HCT116 (cell line): ENCODE measurements at regions not wholly inside any gene's neighbourhood (a gene's known extent, or its start where the extent isn't known, plus 50 kb on each side); places are given as distances from the start of the nearest gene placed in this dataset.

Experiments
- ATAC-seq: fragments of 200-7000 bp; cut with Tn5 transposase; 2 replicates; pipeline ENCODE4 v1.9.1; 2020; ENCODE audit warnings: mild to moderate bottlenecking, moderate library complexity
- BruUV-seq: library from RNA; stranded (reverse); fragments of 400-500 nt; replicated peaks from 2 replicates; lab custom pipeline; 2021; lab: Mats Ljungman, UMichigan
- CTCF ChIA-PET: fragments of 300-600 bp; sonication (Branson Sonifier 250); formaldehyde crosslinking; loops from one replicate; lab custom pipeline; 2021; ENCODE audit warnings: antibody characterized with exemption; lab: Charles Lee
- POLR2A ChIA-PET: fragments of 300-600, 350-600 bp; sonication (Branson Sonifier 250); formaldehyde crosslinking; loops from one replicate; lab custom pipeline; 2021; ENCODE audit warnings: antibody characterized with exemption; lab: Charles Lee
- RAD21 ChIA-PET, 2 experiments: fragments of 300-600 bp; sonication (Branson Sonifier 250); formaldehyde crosslinking; loops; one replicate each; lab custom pipeline; 2023; ENCODE audit warnings: low total read pairs in 2 of 2; ENCODE audit not compliant: uncharacterized antibody in 2 of 2, unreplicated experiment in 2 of 2, low non-redundant PET in 1 of 2; lab: Charles Lee
- DNase-seq: peaks from one replicate; pipeline ENCODE4 v3.0.0-alpha.2; 2010; ENCODE audit warnings: low read depth, low spot score
- H2AFZ ChIP-seq: fragments of 200-600 bp; shearing (Covaris generic), sonication (generic); 2 replicates; pipeline ENCODE4 v1.6.1; 2017; ENCODE audit warnings: low read depth, mixed run types, mixed read lengths, antibody characterized with exemption, low read length; ENCODE audit not compliant: poor library complexity, severe bottlenecking
- H3K27ac ChIP-seq: 2 replicates; pipeline ENCODE4 v1.5.1; 2012; ENCODE audit warnings: low read depth, low read length
- H3K27me3 ChIP-seq: fragments of 200-600 bp; sonication (generic); 2 replicates; pipeline ENCODE4 v1.6.1; 2016; ENCODE audit warnings: mixed run types, low read length, mixed read lengths; ENCODE audit not compliant: insufficient read depth
- H3K36me3 ChIP-seq, 2 experiments: fragments of 200-500 bp in 1 of 2; fragments of 200-600 bp in 1 of 2; sonication (Bioruptor generic) in 1 of 2; sonication (generic) in 1 of 2; 2 replicates each; pipeline versions ENCODE4 v1.5.1 to v1.6.1; 2014 to 2016; ENCODE audit warnings: low read length in 2 of 2, inconsistent platforms in 1 of 2, mixed read lengths in 1 of 2, mixed run types in 1 of 2; ENCODE audit not compliant: insufficient read depth in 2 of 2, control insufficient read depth in 1 of 2
- H3K4me1 ChIP-seq, 2 experiments: fragments of 200-600 bp in 1 of 2; sonication (generic) in 1 of 2; 2 replicates each; pipeline versions ENCODE4 v1.5.1 to v1.6.1; 2012 to 2017; ENCODE audit warnings: low read length in 2 of 2, inconsistent platforms in 1 of 2, mild to moderate bottlenecking in 1 of 2, mixed read lengths in 1 of 2, mixed run types in 1 of 2, moderate library complexity in 1 of 2; ENCODE audit not compliant: insufficient read depth in 2 of 2, control insufficient read depth in 1 of 2
- H3K4me2 ChIP-seq: fragments of 200-600 bp; sonication (generic); 2 replicates; pipeline ENCODE4 v1.6.1; 2017; ENCODE audit warnings: mixed run types, low read length, mixed read lengths
- H3K4me3 ChIP-seq, 2 experiments: fragments of 200-600 bp in 1 of 2; sonication (generic) in 1 of 2; replicated peaks in 1 of 2; 2 replicates each; pipeline ENCODE4 v1.5.1; 2011 to 2016; ENCODE audit warnings: low read length in 2 of 2, control low read depth in 1 of 2, low read depth in 1 of 2, mild to moderate bottlenecking in 1 of 2, mixed read lengths in 1 of 2, mixed run types in 1 of 2
- H3K79me2 ChIP-seq: fragments of 200-600 bp; sonication (generic); 2 replicates; pipeline ENCODE4 v1.6.1; 2017; ENCODE audit warnings: mild to moderate bottlenecking, mixed run types, low read length, moderate library complexity, mixed read lengths; ENCODE audit not compliant: insufficient read depth
- H3K9ac ChIP-seq: fragments of 200-600 bp; sonication (generic); 2 replicates; pipeline ENCODE4 v1.6.1; 2016; ENCODE audit warnings: low read length, mixed read lengths
- H3K9me2 ChIP-seq: fragments of 200-600 bp; sonication (generic), shearing (Covaris generic); 2 replicates; pipeline ENCODE4 v1.6.1; 2017; ENCODE audit warnings: mixed run types, mild to moderate bottlenecking, moderate library complexity; ENCODE audit not compliant: insufficient read depth
- H3K9me3 ChIP-seq, 2 experiments: fragments of 200-500 bp in 1 of 2; fragments of 200-600 bp in 1 of 2; sonication (Bioruptor generic) in 1 of 2; sonication (generic) in 1 of 2; 2 replicates each; pipeline ENCODE4 v1.6.1; 2014 to 2017; ENCODE audit warnings: low read length in 2 of 2, mixed read lengths in 2 of 2, inconsistent platforms in 1 of 2, low read depth in 1 of 2, mild to moderate bottlenecking in 1 of 2, mixed run types in 1 of 2, moderate library complexity in 1 of 2; ENCODE audit not compliant: control insufficient read depth in 1 of 2, insufficient read depth in 1 of 2
- H4K20me1 ChIP-seq: fragments of 200-600 bp; sonication (generic), shearing (Covaris generic); 2 replicates; pipeline ENCODE4 v1.6.1; 2017; ENCODE audit warnings: mixed run types, mild to moderate bottlenecking, moderate library complexity; ENCODE audit not compliant: insufficient read depth
- CBX3 ChIP-seq: IDR thresholded peaks from 2 replicates; pipeline ENCODE4 v1.6.1; 2012; ENCODE audit warnings: low read depth
- CEBPB ChIP-seq: IDR thresholded peaks from 2 replicates; pipeline ENCODE4 v1.6.1; 2012; ENCODE audit warnings: low read depth
- ELF1 ChIP-seq: IDR thresholded peaks from 2 replicates; pipeline ENCODE4 v1.6.1; 2012; ENCODE audit warnings: low read depth, borderline replicate concordance
- EZH2 ChIP-seq: fragments of 200-600 bp; sonication (generic); IDR thresholded peaks from 2 replicates; pipeline ENCODE4 v1.6.1; 2017; ENCODE audit warnings: antibody characterized with exemption, mixed run types
- EZH2phosphoT487 ChIP-seq: fragments of 200-600 bp; IDR thresholded peaks from 2 replicates; pipeline ENCODE4 v1.6.1; 2018; ENCODE audit warnings: antibody characterized with exemption, borderline replicate concordance
- POLR2AphosphoS5 ChIP-seq: IDR thresholded peaks from 2 replicates; pipeline ENCODE4 v1.6.1; 2011; ENCODE audit warnings: mild to moderate bottlenecking, low read depth, low read length, moderate library complexity
- RAD21 ChIP-seq: IDR thresholded peaks from 2 replicates; pipeline ENCODE4 v1.6.1; 2012; ENCODE audit warnings: low read depth, mild to moderate bottlenecking
- SIN3A ChIP-seq: IDR thresholded peaks from 2 replicates; pipeline ENCODE4 v1.6.1; 2012; ENCODE audit warnings: low read depth
- SP1 ChIP-seq: IDR thresholded peaks from 2 replicates; pipeline ENCODE4 v1.6.1; 2012; ENCODE audit warnings: low read depth
- SRF ChIP-seq: IDR thresholded peaks from 2 replicates; pipeline ENCODE4 v1.6.1; 2012; ENCODE audit warnings: low read depth
- TCF7L2 ChIP-seq: IDR thresholded peaks from 2 replicates; pipeline ENCODE4 v1.7.0; 2011; ENCODE audit warnings: borderline replicate concordance, inconsistent platforms; ENCODE audit not compliant: insufficient read depth, insufficient read length; ENCODE audit errors: extremely low read depth
- YY1 ChIP-seq: IDR thresholded peaks from 2 replicates; pipeline ENCODE4 v1.6.1; 2011; ENCODE audit warnings: low read length, low read depth, moderate library complexity, mild to moderate bottlenecking; ENCODE audit not compliant: insufficient replicate concordance; ENCODE audit errors: extremely low read depth
- ZNF274 ChIP-seq: fragments of 200-500 bp; sonication (Bioruptor generic); IDR thresholded peaks from 2 replicates; pipeline ENCODE4 v1.6.1; 2014; ENCODE audit warnings: mild to moderate bottlenecking, low read depth, low read length, inconsistent platforms
- intact Hi-C: fragments of 100-400 bp; cut with micrococcal nuclease; formaldehyde crosslinking; loops from 2 replicates; pipeline ENCODE4 v1.10.0; 2022
- TF ChIP-seq, protein P1 (sequence below): IDR thresholded peaks from 2 replicates; pipeline ENCODE4 v1.6.1; 2012
- TF ChIP-seq, protein P2 (sequence below): IDR thresholded peaks from 2 replicates; pipeline ENCODE4 v1.6.1; 2012; ENCODE audit warnings: low read depth
- TF ChIP-seq, protein P3 (sequence below): IDR thresholded peaks from 2 replicates; pipeline ENCODE4 v1.6.1; 2011; ENCODE audit warnings: mild to moderate bottlenecking, low read length, moderate library complexity; ENCODE audit not compliant: insufficient replicate concordance; ENCODE audit errors: extremely low read depth
- TF ChIP-seq, protein P4 (sequence below): IDR thresholded peaks from 2 replicates; pipeline ENCODE4 v1.6.1; 2012

DNA sequence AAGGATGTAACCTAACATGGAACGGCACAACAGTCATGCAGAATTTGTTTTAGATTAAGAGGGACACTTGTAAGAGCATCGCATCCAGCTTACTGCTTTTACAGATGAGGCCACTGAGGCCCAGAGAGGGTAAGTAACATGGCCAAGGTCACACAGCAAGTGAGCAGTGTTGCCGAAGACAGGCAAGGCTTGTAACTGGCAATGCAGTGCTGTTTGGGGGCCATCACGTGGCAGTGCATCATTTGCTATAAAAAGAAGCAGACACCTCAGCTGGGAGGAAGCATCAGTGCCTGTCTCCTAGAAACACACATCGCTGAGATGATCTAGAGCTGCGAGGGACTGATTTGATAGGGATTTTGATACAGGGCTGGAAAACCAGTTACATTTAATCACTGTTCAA is 108.2 kb upstream of the PROK2 start:
- Histone ChIP-seq H3K4me1 (no peaks in the 10 kb centered on the region), H3K9me2 (no peaks in the 10 kb centered on the region), H4K20me1 (no peaks in the 10 kb centered on the region), H2AFZ (no peak overlapping the region), H3K27ac (no peak overlapping the region), H3K4me2 (no peak overlapping the region), H3K9me3 (no peaks in the 10 kb centered on the region), H3K27me3 (peaks cover 17% of the 10 kb centered on the region; the same call in 1 of the 2 replicates), H3K9ac (no peak overlapping the region), H3K4me3 (no peak overlapping the region), H3K79me2 (no peaks in the 10 kb centered on the region), H3K36me3 (no peaks in the 10 kb centered on the region)
- ATAC-seq = no peak
- POLR2A ChIA-PET = no interaction called here
- BruUV-seq = no TSS peak
- RAD21 ChIA-PET = no interaction called here
- TF ChIP-seq SRF (no peak), EZH2phosphoT487 (no peak), CEBPB (no peak), ZNF274 (no peak), RAD21 (no peak), POLR2AphosphoS5 (no peak), CBX3 (no peak), SP1 (no peak), ELF1 (no peak), SIN3A (no peak), EZH2 (no peak), YY1 (no peak), TCF7L2 (no peak)
- TF ChIP-seq, protein P1, sequence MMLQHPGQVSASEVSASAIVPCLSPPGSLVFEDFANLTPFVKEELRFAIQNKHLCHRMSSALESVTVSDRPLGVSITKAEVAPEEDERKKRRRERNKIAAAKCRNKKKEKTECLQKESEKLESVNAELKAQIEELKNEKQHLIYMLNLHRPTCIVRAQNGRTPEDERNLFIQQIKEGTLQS = no peak
- TF ChIP-seq, protein P2, sequence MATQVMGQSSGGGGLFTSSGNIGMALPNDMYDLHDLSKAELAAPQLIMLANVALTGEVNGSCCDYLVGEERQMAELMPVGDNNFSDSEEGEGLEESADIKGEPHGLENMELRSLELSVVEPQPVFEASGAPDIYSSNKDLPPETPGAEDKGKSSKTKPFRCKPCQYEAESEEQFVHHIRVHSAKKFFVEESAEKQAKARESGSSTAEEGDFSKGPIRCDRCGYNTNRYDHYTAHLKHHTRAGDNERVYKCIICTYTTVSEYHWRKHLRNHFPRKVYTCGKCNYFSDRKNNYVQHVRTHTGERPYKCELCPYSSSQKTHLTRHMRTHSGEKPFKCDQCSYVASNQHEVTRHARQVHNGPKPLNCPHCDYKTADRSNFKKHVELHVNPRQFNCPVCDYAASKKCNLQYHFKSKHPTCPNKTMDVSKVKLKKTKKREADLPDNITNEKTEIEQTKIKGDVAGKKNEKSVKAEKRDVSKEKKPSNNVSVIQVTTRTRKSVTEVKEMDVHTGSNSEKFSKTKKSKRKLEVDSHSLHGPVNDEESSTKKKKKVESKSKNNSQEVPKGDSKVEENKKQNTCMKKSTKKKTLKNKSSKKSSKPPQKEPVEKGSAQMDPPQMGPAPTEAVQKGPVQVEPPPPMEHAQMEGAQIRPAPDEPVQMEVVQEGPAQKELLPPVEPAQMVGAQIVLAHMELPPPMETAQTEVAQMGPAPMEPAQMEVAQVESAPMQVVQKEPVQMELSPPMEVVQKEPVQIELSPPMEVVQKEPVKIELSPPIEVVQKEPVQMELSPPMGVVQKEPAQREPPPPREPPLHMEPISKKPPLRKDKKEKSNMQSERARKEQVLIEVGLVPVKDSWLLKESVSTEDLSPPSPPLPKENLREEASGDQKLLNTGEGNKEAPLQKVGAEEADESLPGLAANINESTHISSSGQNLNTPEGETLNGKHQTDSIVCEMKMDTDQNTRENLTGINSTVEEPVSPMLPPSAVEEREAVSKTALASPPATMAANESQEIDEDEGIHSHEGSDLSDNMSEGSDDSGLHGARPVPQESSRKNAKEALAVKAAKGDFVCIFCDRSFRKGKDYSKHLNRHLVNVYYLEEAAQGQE = no peak
- TF ChIP-seq, protein P3, sequence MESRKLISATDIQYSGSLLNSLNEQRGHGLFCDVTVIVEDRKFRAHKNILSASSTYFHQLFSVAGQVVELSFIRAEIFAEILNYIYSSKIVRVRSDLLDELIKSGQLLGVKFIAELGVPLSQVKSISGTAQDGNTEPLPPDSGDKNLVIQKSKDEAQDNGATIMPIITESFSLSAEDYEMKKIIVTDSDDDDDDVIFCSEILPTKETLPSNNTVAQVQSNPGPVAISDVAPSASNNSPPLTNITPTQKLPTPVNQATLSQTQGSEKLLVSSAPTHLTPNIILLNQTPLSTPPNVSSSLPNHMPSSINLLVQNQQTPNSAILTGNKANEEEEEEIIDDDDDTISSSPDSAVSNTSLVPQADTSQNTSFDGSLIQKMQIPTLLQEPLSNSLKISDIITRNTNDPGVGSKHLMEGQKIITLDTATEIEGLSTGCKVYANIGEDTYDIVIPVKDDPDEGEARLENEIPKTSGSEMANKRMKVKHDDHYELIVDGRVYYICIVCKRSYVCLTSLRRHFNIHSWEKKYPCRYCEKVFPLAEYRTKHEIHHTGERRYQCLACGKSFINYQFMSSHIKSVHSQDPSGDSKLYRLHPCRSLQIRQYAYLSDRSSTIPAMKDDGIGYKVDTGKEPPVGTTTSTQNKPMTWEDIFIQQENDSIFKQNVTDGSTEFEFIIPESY = no peak
- TF ChIP-seq, protein P4, sequence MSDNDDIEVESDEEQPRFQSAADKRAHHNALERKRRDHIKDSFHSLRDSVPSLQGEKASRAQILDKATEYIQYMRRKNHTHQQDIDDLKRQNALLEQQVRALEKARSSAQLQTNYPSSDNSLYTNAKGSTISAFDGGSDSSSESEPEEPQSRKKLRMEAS = no peak
- DNase-seq = no peak
- CTCF ChIA-PET = no interaction called here
- intact Hi-C loops = no loop called here
